Smooth muscle cell (in vitro differentiated cells): ENCODE measurements at regions not wholly inside any gene's neighbourhood (a gene's known extent, or its start where the extent isn't known, plus 50 kb on each side); places are given as distances from the start of the nearest gene placed in this dataset.

Experiments
- DNase-seq: peaks from one replicate; lab custom pipeline; 2025; ENCODE audit not compliant: unreplicated experiment; lab: John Stamatoyannopoulos, UW
- H2AFZ ChIP-seq: fragments of 200-600 bp; sonication (generic); 2 replicates; pipeline ENCODE4 v1.6.0; 2016; ENCODE audit warnings: antibody characterized with exemption, low read depth, mild to moderate bottlenecking
- H3F3A ChIP-seq: fragments of 200-600 bp; sonication (generic); 2 replicates; pipeline ENCODE4 v1.6.0; 2017; ENCODE audit warnings: antibody characterized with exemption, low read depth
- H3K27ac ChIP-seq: fragments of 200-600 bp; sonication (generic); 2 replicates; pipeline ENCODE4 v1.5.1; 2016; ENCODE audit warnings: low read depth, mild to moderate bottlenecking
- H3K27me3 ChIP-seq: fragments of 200-600 bp; sonication (generic); 2 replicates; pipeline ENCODE4 v1.6.1; 2016; ENCODE audit warnings: low read depth, mild to moderate bottlenecking
- H3K36me3 ChIP-seq: fragments of 200-600 bp; sonication (generic); 2 replicates; pipeline ENCODE4 v1.5.1; 2016; ENCODE audit warnings: low read depth
- H3K4me1 ChIP-seq: fragments of 200-600 bp; sonication (generic); 2 replicates; pipeline ENCODE4 v1.5.1; 2016; ENCODE audit warnings: low read depth
- H3K4me2 ChIP-seq: fragments of 200-600 bp; sonication (generic); 2 replicates; pipeline ENCODE4 v1.6.0; 2016; ENCODE audit warnings: mild to moderate bottlenecking
- H3K4me3 ChIP-seq: fragments of 200-600 bp; sonication (generic); 2 replicates; pipeline ENCODE4 v1.5.1; 2016; ENCODE audit warnings: mild to moderate bottlenecking
- H3K79me2 ChIP-seq: fragments of 200-600 bp; sonication (generic); 2 replicates; pipeline ENCODE4 v1.6.0; 2016; ENCODE audit warnings: low read depth, mild to moderate bottlenecking
- H3K9ac ChIP-seq: fragments of 200-600 bp; sonication (generic); 2 replicates; pipeline ENCODE4 v1.6.0; 2016; ENCODE audit warnings: low read depth
- H3K9me3 ChIP-seq: fragments of 200-600 bp; sonication (generic); replicated peaks from 2 replicates; pipeline ENCODE4 v1.5.1; 2016; ENCODE audit warnings: low read depth
- H4K20me1 ChIP-seq: fragments of 200-600 bp; sonication (generic); 2 replicates; pipeline ENCODE4 v1.6.0; 2016; ENCODE audit warnings: low read depth
- CTCF ChIP-seq: fragments of 200-600 bp; sonication (generic); IDR thresholded peaks from 2 replicates; pipeline ENCODE4 v1.5.1; 2017; ENCODE audit warnings: borderline replicate concordance, mild to moderate bottlenecking, antibody characterized with exemption; ENCODE audit not compliant: insufficient read depth, poor library complexity, severe bottlenecking
- WGBS: methylation state at CpG from one replicate; pipeline ENCODE4 v1.1.7; 2016; ENCODE audit warnings: low lambda C conversion rate; 5-methylcytosine and 5-hydroxymethylcytosine counted together

GRCh38 chr2:209097168-209097567 lies 326.7 kb upstream of the MAP2 start:
- Histone ChIP-seq H3K79me2 (no peaks in the 10 kb centered on the region), H3K27ac (no peak overlapping the region), H3K36me3 (no peaks in the 10 kb centered on the region), H3K27me3 (no peaks in the 10 kb centered on the region), H3K4me2 (no peak overlapping the region), H3K4me3 (no peak overlapping the region), H3K9me3 (no peaks in the 10 kb centered on the region), H4K20me1 (no peaks in the 10 kb centered on the region), H3F3A (no peaks in the 10 kb centered on the region), H2AFZ (no peak overlapping the region), H3K9ac (no peak overlapping the region), H3K4me1 (no peaks in the 10 kb centered on the region)
- no peak for DNase-seq
- WGBS, result 77% methylated on average over 2 of the region's 2 CpGs
- no peak for TF ChIP-seq CTCF

- H2AFZ ChIP-seq, result no peak overlapping the region
- H3K27me3 ChIP-seq, result no peaks in the 10 kb centered on the region
- no peak for TF ChIP-seq CTCF
- no peak overlapping the region for H3K9ac ChIP-seq
- H3K4me2 ChIP-seq, result no peak overlapping the region
- 77% methylated on average over 2 of the region's 2 CpGs for WGBS
- H3K36me3 ChIP-seq, result no peaks in the 10 kb centered on the region
- H3K79me2 ChIP-seq, result no peaks in the 10 kb centered on the region
- H3K9me3 ChIP-seq, result no peaks in the 10 kb centered on the region
- H4K20me1 ChIP-seq, result no peaks in the 10 kb centered on the region
- no peaks in the 10 kb centered on the region for H3K4me1 ChIP-seq
- no peaks in the 10 kb centered on the region for H3F3A ChIP-seq
- no peak for DNase-seq
- no peak overlapping the region for H3K4me3 ChIP-seq
- H3K27ac ChIP-seq, result no peak overlapping the region
These were observed 321.5 kb upstream of the MAP2 start for GRCh38 chr2:209102319-209102718.

GRCh38 chr2:209113026-209113425 lies 310.8 kb upstream of the MAP2 start:
- no peak for DNase-seq

More at GRCh38 chr2:209113026-209113425, 310.8 kb upstream of the MAP2 start:
- H3K4me3 ChIP-seq, result no peak overlapping the region
- no peaks in the 10 kb centered on the region for H3K79me2 ChIP-seq
- H3K4me2 ChIP-seq, result no peak overlapping the region
- no peak overlapping the region for H3K9ac ChIP-seq
- H3K4me1 ChIP-seq, result no peaks in the 10 kb centered on the region
- H2AFZ ChIP-seq, result no peak overlapping the region
- WGBS, result 81% methylated on average over 6 of the region's 6 CpGs
- no peaks in the 10 kb centered on the region for H3K36me3 ChIP-seq
- no peaks in the 10 kb centered on the region for H3F3A ChIP-seq
- no peak overlapping the region for H3K27ac ChIP-seq
- no peaks in the 10 kb centered on the region for H3K27me3 ChIP-seq
- TF ChIP-seq CTCF, result no peak
- no peaks in the 10 kb centered on the region for H4K20me1 ChIP-seq
- H3K9me3 ChIP-seq, result no peaks in the 10 kb centered on the region
